Heart left ventricle (tissue), 16 donors: ENCODE measurements at regions not wholly inside any gene's neighbourhood (a gene's known extent, or its start where the extent isn't known, plus 50 kb on each side); places are given as distances from the start of the nearest gene placed in this dataset.

Experiments used
- ATAC-seq, 4 donors: fragments of 200-7000 bp; cut with Tn5 transposase; one replicate each; pipeline ENCODE4 v1.9.1; 2020 to 2022; ENCODE audit warnings: moderate library complexity in 4 of 4, mild to moderate bottlenecking in 3 of 4, moderate number of reproducible peaks in 1 of 4
- DNase-seq, 5 donors: peaks; one replicate each; pipeline ENCODE4 v3.0.0-alpha.2; 2020
- H3K27ac ChIP-seq, 12 donors: fragments of 200-600 bp; sonication (generic) in 4 of 12; one replicate each; pipeline versions ENCODE4 v1.5.0 to v1.8.0; 2016 to 2022; ENCODE audit warnings: mild to moderate bottlenecking in 2 of 12
- H3K27me3 ChIP-seq, 9 donors: fragments of 200-600 bp; sonication (generic) in 2 of 9; one replicate each; pipeline versions ENCODE4 v1.5.1 to v1.8.0; 2016 to 2022; ENCODE audit warnings: mild to moderate bottlenecking in 3 of 9
- H3K36me3 ChIP-seq, 9 donors: fragments of 200-600 bp; sonication (generic) in 2 of 9; one replicate each; pipeline versions ENCODE4 v1.5.0 to v1.8.0; 2018 to 2022; ENCODE audit warnings: mild to moderate bottlenecking in 2 of 9
- H3K4me1 ChIP-seq, 12 donors: fragments of 200-600 bp; sonication (generic) in 4 of 12; one replicate each; pipeline versions ENCODE4 v1.5.0 to v1.8.0; 2016 to 2022; ENCODE audit warnings: mild to moderate bottlenecking in 3 of 12
- H3K4me3 ChIP-seq, 12 donors: fragments of 200-600 bp; sonication (generic) in 4 of 12; one replicate each; pipeline versions ENCODE4 v1.5.0 to v1.8.0; 2017 to 2022; ENCODE audit warnings: mild to moderate bottlenecking in 9 of 12, moderate library complexity in 4 of 12
- H3K9me3 ChIP-seq, 12 donors: fragments of 200-600 bp; sonication (generic) in 4 of 12; one replicate each; pipeline versions ENCODE4 v1.5.0 to v1.8.0; 2016 to 2022; ENCODE audit warnings: mild to moderate bottlenecking in 1 of 12
- CTCF ChIP-seq, 12 donors: fragments of 200-600 bp; sonication (generic) in 4 of 12; IDR thresholded peaks; one replicate each; pipeline versions ENCODE4 v1.5.0 to v1.8.0; 2018 to 2022; ENCODE audit warnings: antibody characterized with exemption in 12 of 12, mild to moderate bottlenecking in 5 of 12
- POLR2A ChIP-seq, 2 donors: fragments of 450-650 bp; IDR thresholded peaks; one replicate each; pipeline ENCODE4 v1.6.1; 2017; ENCODE audit warnings: antibody characterized with exemption in 2 of 2, mild to moderate bottlenecking in 2 of 2, moderate library complexity in 2 of 2
- WGBS, 4 donors: extraction: QIAGEN DNeasy Blood & Tissue Kit in 2 of 4; methylation state at CpG; one replicate each; pipeline versions ENCODE4 v1.1.5 to v1.1.7; 2013 to 2018; 5-methylcytosine and 5-hydroxymethylcytosine counted together
- intact Hi-C, 10 donors: fragments of 100-400 bp; cut with DNase I; formaldehyde crosslinking; loops; one replicate each; pipeline versions ENCODE4 v1.11.1 to v1.14.2; 2022
- donor health status: ischemic (EF 13 %, LVEDD 7.1; RV severe dilation, severe dysfunction).
- donor health status: healthy with polysubstance abuse.
- donor health status: DM: no; HTN: yes; CAD: no.
- donor health status: DM: no; HTN: no; CAD: no.
- donor health status: ischemic (EF 25% LVEDD 6.9; RV normal size, moderate dysfunction).
- donor health status: ischemic (EF 25% LVEDD 5.7; RV mildly dilated, moderate dysfunction).
- donor health status: healthy.
- donor health status: DM: yes; HTN: yes; CAD: no.
- donor health status: ischemic (EF 35%, LVEDD 5.7; RV mildly dilated, moderate dysfunction).
- donor health status: nonischemic (EF 11% LVEDD 7.7; RV severe dilation, severe dysfunction).
- donor health status: DM: yes; HTN: yes; CAD: no.
- donor health status: PGD.
- donor health status: ischemic (EF 29% LVEDD 5.4; RV normal size, mild dysfunction).
- donor health status: nonischemic (EF 23%, LVEDD 6.1; RV moderate dilation, normal function).

GRCh38 chr15:48001393-48002039 is 119.3 kb upstream of the SLC24A5 start:
- WGBS, 4 donors = 87 to 94% (median 93%) methylated on average over 3 of the region's 3 CpGs
- no peak for TF ChIP-seq POLR2A (IDR thresholded peaks at IDR 0.05)
- TF ChIP-seq CTCF (IDR thresholded peaks at IDR 0.05) = no peak

GRCh38 chr15:48002767-48003166 is 118.0 kb upstream of the SLC24A5 start:
- Histone ChIP-seq H3K27ac (no peak overlapping the region), H3K36me3 (no peaks in the 10 kb centered on the region), H3K4me3 (no peak overlapping the region), H3K9me3 (no peaks in the 10 kb centered on the region), H3K4me1 (peaks cover 0 to 7% (median 0%) of the 10 kb centered on the region in 12 donors), H3K27me3 (peaks cover 0 to 3% (median 0%) of the 10 kb centered on the region in 9 donors)
- no peak for ATAC-seq
- WGBS, 4 donors = 67 to 87% (median 77%) methylated on average over 1 of the region's 1 CpG
- intact Hi-C loops = loop anchor here in 1 of 10 donors (10.0 kb wide), 1 partner anchor 282 kb away; no protein-coding TSS in a partner anchor
- DNase-seq = no peak
- TF ChIP-seq CTCF (IDR thresholded peaks at IDR 0.05) (no peak), POLR2A (IDR thresholded peaks at IDR 0.05) (no peak)

More at GRCh38 chr15:48001393-48002039, 119.3 kb upstream of the SLC24A5 start:
- DNase-seq = no peak
- Histone ChIP-seq H3K4me3 (no peak overlapping the region), H3K36me3 (no peaks in the 10 kb centered on the region), H3K27ac (no peak overlapping the region), H3K27me3 (peaks cover 0 to 3% (median 0%) of the 10 kb centered on the region in 9 donors), H3K4me1 (peaks cover 0 to 7% (median 0%) of the 10 kb centered on the region in 12 donors), H3K9me3 (no peaks in the 10 kb centered on the region)
- intact Hi-C loops = loop anchor here in 1 of 10 donors (10.0 kb wide), 1 partner anchor 283 kb away; no protein-coding TSS in a partner anchor
- ATAC-seq = no peak

- TF ChIP-seq CTCF (IDR thresholded peaks at IDR 0.05) (no peak), POLR2A (IDR thresholded peaks at IDR 0.05) (no peak)
- intact Hi-C loops = loop anchor here in 1 of 10 donors (10.0 kb wide), 1 partner anchor 281 kb away; no protein-coding TSS in a partner anchor
Observed at GRCh38 chr15:48003441-48003840, 117.3 kb upstream of the SLC24A5 start.

GRCh38 chr15:48005077-48005476 is 115.7 kb upstream of the SLC24A5 start:
- Histone ChIP-seq H3K4me1 (peaks cover 0 to 7% (median 0%) of the 10 kb centered on the region in 12 donors), H3K9me3 (no peaks in the 10 kb centered on the region), H3K27me3 (peaks cover 0 to under 1% (median 0%) of the 10 kb centered on the region in 9 donors), H3K4me3 (no peak overlapping the region), H3K36me3 (no peaks in the 10 kb centered on the region), H3K27ac (no peak overlapping the region)
- 93 to 100% (median 95%) methylated on average over 1 of the region's 1 CpG for WGBS, 4 donors
- ATAC-seq = no peak
- TF ChIP-seq POLR2A (IDR thresholded peaks at IDR 0.05) = no peak
- intact Hi-C loops = loop anchor here in 1 of 10 donors (10.0 kb wide), 1 partner anchor 280 kb away; no protein-coding TSS in a partner anchor
- DNase-seq = no peak

More at GRCh38 chr15:48003441-48003840, 117.3 kb upstream of the SLC24A5 start:
- WGBS, 4 donors = 94 to 98% (median 94%) methylated on average over 1 of the region's 1 CpG
- Histone ChIP-seq H3K27ac (no peak overlapping the region), H3K36me3 (no peaks in the 10 kb centered on the region), H3K4me3 (no peak overlapping the region), H3K4me1 (peaks cover 0 to 7% (median 0%) of the 10 kb centered on the region in 12 donors), H3K27me3 (peaks cover 0 to 3% (median 0%) of the 10 kb centered on the region in 9 donors), H3K9me3 (no peaks in the 10 kb centered on the region)
- ATAC-seq = no peak
- no peak for DNase-seq
